NCI-H226 (cell line): ENCODE measurements at regions not wholly inside any gene's neighbourhood (a gene's known extent, or its start where the extent isn't known, plus 50 kb on each side); places are given as distances from the start of the nearest gene placed in this dataset.

Experiments used
- DNase-seq: peaks from one replicate; pipeline ENCODE4 v3.0.0-alpha.2; 2015

GRCh38 chr11:88231894-88232482 lies 56.7 kb upstream of the RAB38 start:
- DNase-seq: peak; percentile 26

GRCh38 chr11:88229303-88229702 lies 54.1 kb upstream of the RAB38 start:
- DNase-seq: no peak
